H1 (cell line): ENCODE measurements at regions not wholly inside any gene's neighbourhood (a gene's known extent, or its start where the extent isn't known, plus 50 kb on each side); places are given as distances from the start of the nearest gene placed in this dataset.

Experiments
- ASH2L ChIP-seq: fragments of 200-600, 300-600 bp; sonication (generic); IDR thresholded peaks from one replicate; pipeline ENCODE4 v1.7.1; 2017; ENCODE audit warnings: low read length
- CBX5 ChIP-seq: fragments of 300-800, 300-1000 bp; sonication (generic); IDR thresholded peaks from 2 replicates; pipeline ENCODE4 v1.7.1; 2016; ENCODE audit warnings: antibody characterized with exemption, low read length, low read depth
- GABPA ChIP-seq: IDR thresholded peaks from 2 replicates; pipeline ENCODE4 v1.6.1; 2011; ENCODE audit warnings: mild to moderate bottlenecking, low read length, moderate library complexity, borderline replicate concordance; ENCODE audit not compliant: insufficient read depth
- RAD21 ChIP-seq, 2 experiments: IDR thresholded peaks in 1 of 2; conservative IDR thresholded peaks in 1 of 2; 2 replicates each; pipeline ENCODE4 v1.6.1; 2011; ENCODE audit warnings: low read depth in 2 of 2, low read length in 2 of 2, improper control_type of control experiment in 1 of 2, inconsistent platforms in 1 of 2, mild to moderate bottlenecking in 1 of 2, moderate library complexity in 1 of 2
- SRF ChIP-seq: IDR thresholded peaks from 2 replicates; pipeline ENCODE4 v1.6.1; 2011; ENCODE audit warnings: mild to moderate bottlenecking, low read depth, low read length, moderate library complexity
- ZNF274 ChIP-seq: IDR thresholded peaks from 2 replicates; pipeline ENCODE4 v1.7.0; 2012; ENCODE audit warnings: low read length, borderline replicate concordance; ENCODE audit errors: extremely low read depth
- TF ChIP-seq, protein P1 (sequence below): fragments of 300-600 bp; sonication (generic); IDR thresholded peaks from 2 replicates; pipeline ENCODE4 v1.7.1; 2012; ENCODE audit warnings: low read length, moderate library complexity, mild to moderate bottlenecking, inconsistent platforms; ENCODE audit not compliant: insufficient replicate concordance

DNA sequence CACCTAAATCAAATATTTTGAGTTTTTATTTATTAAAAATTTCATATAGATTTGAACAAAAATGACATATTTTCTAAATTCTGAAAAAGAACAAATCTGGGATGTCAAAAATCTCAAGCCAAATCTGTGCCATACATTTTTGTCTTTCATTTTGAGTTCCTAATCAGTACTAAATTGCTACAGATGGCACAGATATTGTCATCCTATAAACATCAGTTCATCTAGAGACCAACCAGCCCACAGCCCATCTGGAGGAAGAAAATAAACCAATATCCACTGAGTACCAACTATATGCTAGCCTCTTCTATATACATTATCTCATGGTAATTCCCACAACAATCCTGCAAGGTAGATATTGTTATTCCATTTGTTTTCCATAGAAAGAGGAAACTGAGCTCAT is 156.8 kb upstream of the ATP1B1 start (continued):
- TF ChIP-seq, protein P1, sequence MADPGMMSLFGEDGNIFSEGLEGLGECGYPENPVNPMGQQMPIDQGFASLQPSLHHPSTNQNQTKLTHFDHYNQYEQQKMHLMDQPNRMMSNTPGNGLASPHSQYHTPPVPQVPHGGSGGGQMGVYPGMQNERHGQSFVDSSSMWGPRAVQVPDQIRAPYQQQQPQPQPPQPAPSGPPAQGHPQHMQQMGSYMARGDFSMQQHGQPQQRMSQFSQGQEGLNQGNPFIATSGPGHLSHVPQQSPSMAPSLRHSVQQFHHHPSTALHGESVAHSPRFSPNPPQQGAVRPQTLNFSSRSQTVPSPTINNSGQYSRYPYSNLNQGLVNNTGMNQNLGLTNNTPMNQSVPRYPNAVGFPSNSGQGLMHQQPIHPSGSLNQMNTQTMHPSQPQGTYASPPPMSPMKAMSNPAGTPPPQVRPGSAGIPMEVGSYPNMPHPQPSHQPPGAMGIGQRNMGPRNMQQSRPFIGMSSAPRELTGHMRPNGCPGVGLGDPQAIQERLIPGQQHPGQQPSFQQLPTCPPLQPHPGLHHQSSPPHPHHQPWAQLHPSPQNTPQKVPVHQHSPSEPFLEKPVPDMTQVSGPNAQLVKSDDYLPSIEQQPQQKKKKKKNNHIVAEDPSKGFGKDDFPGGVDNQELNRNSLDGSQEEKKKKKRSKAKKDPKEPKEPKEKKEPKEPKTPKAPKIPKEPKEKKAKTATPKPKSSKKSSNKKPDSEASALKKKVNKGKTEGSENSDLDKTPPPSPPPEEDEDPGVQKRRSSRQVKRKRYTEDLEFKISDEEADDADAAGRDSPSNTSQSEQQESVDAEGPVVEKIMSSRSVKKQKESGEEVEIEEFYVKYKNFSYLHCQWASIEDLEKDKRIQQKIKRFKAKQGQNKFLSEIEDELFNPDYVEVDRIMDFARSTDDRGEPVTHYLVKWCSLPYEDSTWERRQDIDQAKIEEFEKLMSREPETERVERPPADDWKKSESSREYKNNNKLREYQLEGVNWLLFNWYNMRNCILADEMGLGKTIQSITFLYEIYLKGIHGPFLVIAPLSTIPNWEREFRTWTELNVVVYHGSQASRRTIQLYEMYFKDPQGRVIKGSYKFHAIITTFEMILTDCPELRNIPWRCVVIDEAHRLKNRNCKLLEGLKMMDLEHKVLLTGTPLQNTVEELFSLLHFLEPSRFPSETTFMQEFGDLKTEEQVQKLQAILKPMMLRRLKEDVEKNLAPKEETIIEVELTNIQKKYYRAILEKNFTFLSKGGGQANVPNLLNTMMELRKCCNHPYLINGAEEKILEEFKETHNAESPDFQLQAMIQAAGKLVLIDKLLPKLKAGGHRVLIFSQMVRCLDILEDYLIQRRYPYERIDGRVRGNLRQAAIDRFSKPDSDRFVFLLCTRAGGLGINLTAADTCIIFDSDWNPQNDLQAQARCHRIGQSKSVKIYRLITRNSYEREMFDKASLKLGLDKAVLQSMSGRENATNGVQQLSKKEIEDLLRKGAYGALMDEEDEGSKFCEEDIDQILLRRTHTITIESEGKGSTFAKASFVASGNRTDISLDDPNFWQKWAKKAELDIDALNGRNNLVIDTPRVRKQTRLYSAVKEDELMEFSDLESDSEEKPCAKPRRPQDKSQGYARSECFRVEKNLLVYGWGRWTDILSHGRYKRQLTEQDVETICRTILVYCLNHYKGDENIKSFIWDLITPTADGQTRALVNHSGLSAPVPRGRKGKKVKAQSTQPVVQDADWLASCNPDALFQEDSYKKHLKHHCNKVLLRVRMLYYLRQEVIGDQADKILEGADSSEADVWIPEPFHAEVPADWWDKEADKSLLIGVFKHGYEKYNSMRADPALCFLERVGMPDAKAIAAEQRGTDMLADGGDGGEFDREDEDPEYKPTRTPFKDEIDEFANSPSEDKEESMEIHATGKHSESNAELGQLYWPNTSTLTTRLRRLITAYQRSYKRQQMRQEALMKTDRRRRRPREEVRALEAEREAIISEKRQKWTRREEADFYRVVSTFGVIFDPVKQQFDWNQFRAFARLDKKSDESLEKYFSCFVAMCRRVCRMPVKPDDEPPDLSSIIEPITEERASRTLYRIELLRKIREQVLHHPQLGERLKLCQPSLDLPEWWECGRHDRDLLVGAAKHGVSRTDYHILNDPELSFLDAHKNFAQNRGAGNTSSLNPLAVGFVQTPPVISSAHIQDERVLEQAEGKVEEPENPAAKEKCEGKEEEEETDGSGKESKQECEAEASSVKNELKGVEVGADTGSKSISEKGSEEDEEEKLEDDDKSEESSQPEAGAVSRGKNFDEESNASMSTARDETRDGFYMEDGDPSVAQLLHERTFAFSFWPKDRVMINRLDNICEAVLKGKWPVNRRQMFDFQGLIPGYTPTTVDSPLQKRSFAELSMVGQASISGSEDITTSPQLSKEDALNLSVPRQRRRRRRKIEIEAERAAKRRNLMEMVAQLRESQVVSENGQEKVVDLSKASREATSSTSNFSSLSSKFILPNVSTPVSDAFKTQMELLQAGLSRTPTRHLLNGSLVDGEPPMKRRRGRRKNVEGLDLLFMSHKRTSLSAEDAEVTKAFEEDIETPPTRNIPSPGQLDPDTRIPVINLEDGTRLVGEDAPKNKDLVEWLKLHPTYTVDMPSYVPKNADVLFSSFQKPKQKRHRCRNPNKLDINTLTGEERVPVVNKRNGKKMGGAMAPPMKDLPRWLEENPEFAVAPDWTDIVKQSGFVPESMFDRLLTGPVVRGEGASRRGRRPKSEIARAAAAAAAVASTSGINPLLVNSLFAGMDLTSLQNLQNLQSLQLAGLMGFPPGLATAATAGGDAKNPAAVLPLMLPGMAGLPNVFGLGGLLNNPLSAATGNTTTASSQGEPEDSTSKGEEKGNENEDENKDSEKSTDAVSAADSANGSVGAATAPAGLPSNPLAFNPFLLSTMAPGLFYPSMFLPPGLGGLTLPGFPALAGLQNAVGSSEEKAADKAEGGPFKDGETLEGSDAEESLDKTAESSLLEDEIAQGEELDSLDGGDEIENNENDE: no peak
- TF ChIP-seq CBX5 (no peak), RAD21 (IDR thresholded peaks at IDR 0.05 in 1 of 2, conservative IDR thresholded peaks at IDR 0.05 in 1 of 2; ENCODE audit: low read depth in 2 of 2, low read length in 2 of 2) (no peak), SRF (no peak), ZNF274 (no peak), ASH2L (no peak), GABPA (no peak)
